ENCODE measurements at regions not wholly inside any gene's neighbourhood (a gene's known extent, or its start where the extent isn't known, plus 50 kb on each side); places are given as distances from the start of the nearest gene placed in this dataset.

DNA sequence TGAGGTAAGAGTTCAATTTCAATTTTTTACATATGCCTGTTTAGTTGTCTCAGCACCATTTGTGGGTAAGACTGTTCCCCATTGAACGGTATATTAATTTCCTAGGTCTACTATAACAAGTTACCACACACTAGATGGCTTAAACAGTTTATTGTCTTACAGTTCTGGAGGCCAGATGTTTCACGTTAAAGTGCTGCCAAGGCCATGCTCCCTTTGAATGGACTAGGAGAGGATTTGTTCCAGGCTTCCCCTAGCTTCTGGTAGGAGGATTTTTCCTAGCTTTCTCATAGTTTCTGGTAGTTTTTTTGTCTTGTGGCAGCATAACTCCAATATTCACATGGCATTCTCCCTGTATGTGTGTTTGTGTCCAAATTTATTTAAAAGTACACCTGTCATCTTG is 149.3 kb upstream of the CYSLTR1 start:
- no peak for ATAC-seq
- ChIA-PET POLR2A (no interaction called here), CTCF (no interaction called here), RAD21 (ENCODE audit: unreplicated experiment) (no interaction called here), SMC1A (ENCODE audit: uncharacterized antibody, unreplicated experiment) (interaction anchor here (1.3 kb wide), 1 partner anchor 18 kb away, joined by 3 read pairs; no protein-coding TSS in a partner anchor)
- no peak for TF ChIP-seq CEBPB (IDR thresholded peaks at IDR 0.05; ENCODE audit: borderline replicate concordance in 1 of 2, low read depth in 2 of 2, low read length in 2 of 2)
- no peak for TF ChIP-seq MEF2B (IDR thresholded peaks at IDR 0.05; ENCODE audit: partially characterized antibody, poor library complexity, severe bottlenecking)
- TF ChIP-seq WRNIP1 (IDR thresholded peaks at IDR 0.05; ENCODE audit: borderline replicate concordance, low read depth, low read length), result no peak
- TF ChIP-seq SMARCA5 (IDR thresholded peaks at IDR 0.05), result no peak
- TF ChIP-seq NFXL1 (IDR thresholded peaks at IDR 0.05; ENCODE audit: borderline replicate concordance), result no peak
- no peak for TF ChIP-seq SMAD5 (IDR thresholded peaks at IDR 0.05; ENCODE audit: low read depth)
- TF ChIP-seq, protein P1, sequence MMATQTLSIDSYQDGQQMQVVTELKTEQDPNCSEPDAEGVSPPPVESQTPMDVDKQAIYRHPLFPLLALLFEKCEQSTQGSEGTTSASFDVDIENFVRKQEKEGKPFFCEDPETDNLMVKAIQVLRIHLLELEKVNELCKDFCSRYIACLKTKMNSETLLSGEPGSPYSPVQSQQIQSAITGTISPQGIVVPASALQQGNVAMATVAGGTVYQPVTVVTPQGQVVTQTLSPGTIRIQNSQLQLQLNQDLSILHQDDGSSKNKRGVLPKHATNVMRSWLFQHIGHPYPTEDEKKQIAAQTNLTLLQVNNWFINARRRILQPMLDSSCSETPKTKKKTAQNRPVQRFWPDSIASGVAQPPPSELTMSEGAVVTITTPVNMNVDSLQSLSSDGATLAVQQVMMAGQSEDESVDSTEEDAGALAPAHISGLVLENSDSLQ (IDR thresholded peaks at IDR 0.05), result no peak
- TF ChIP-seq KAT2A (conservative IDR thresholded peaks at IDR 0.05; ENCODE audit: control insufficient read depth, low read depth, low read length), result no peak
- Histone ChIP-seq H3K36me3 (ENCODE audit: control insufficient read depth in 2 of 2, insufficient read depth in 2 of 2, low read length in 1 of 2) (no peaks in the 10 kb centered on the region), H4K20me1 (ENCODE audit: control insufficient read depth, insufficient read depth) (no peaks in the 10 kb centered on the region), H3K27ac (ENCODE audit: control insufficient read depth, insufficient read depth) (no peak overlapping the region), H3K9me3 (replicated peaks; ENCODE audit: control insufficient read depth, insufficient read depth, low read length) (no peaks in the 10 kb centered on the region), H3K4me2 (ENCODE audit: control insufficient read depth, insufficient read depth) (no peak overlapping the region), H2AFZ (ENCODE audit: control insufficient read depth, low read depth, low read length) (no peak overlapping the region), H3K9ac (ENCODE audit: control insufficient read depth, insufficient read depth, low read length) (no peak overlapping the region), H3K27me3 (replicated peaks in 1 of 2; ENCODE audit: control insufficient read depth in 2 of 2, insufficient read depth in 2 of 2, low read length in 1 of 2) (no peaks in the 10 kb centered on the region), H3K79me2 (ENCODE audit: control insufficient read depth, insufficient read depth, low read length) (no peaks in the 10 kb centered on the region), H3K4me3 (no peak overlapping the region), H3K4me1 (ENCODE audit: control insufficient read depth, insufficient read depth, low read length) (no peaks in the 10 kb centered on the region)
- intact Hi-C loops (cut with micrococcal nuclease; ENCODE audit: unreplicated experiment), result no loop called here
- FAIRE-seq, result no peak
- WGBS (ENCODE audit: insufficient coverage, insufficient replicate concordance, low lambda C conversion rate, missing lambda C conversion rate), result 0% methylated on average over 2 of the region's 2 CpGs
- in situ Hi-C loops (cut with MboI), result no loop called here
- no TSS peak for BruUV-seq (replicated peaks)
- DNase-seq (ENCODE audit: low read depth, low spot score), result no peak

DNA sequence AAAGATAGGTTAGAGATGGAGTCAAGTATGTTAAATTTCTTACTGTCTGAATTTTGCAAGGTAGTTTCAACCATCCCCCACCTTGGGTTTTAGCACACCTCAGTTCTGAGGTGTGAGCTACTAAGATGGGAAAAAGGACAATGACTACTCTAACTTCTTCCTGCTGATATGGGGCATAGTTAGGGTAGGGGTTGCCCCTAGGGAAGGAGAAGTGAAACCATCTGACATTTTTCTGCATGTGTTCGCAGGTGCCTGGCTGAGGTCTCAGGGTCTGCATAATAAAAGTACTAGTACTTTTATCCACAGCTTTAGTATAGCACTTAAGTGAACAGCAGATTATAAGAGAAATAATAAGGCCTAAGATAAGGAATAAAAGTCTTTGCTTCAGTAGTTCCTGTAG is 129.5 kb upstream of the CYSLTR1 start:
- no TSS peak for BruUV-seq (replicated peaks)
- Histone ChIP-seq H3K9me3 (replicated peaks; ENCODE audit: control insufficient read depth, insufficient read depth, low read length) (no peaks in the 10 kb centered on the region), H3K27me3 (replicated peaks in 1 of 2; ENCODE audit: control insufficient read depth in 2 of 2, insufficient read depth in 2 of 2, low read length in 1 of 2) (no peaks in the 10 kb centered on the region), H4K20me1 (ENCODE audit: control insufficient read depth, insufficient read depth) (no peaks in the 10 kb centered on the region), H3K27ac (ENCODE audit: control insufficient read depth, insufficient read depth) (no peak overlapping the region), H3K4me2 (ENCODE audit: control insufficient read depth, insufficient read depth) (no peak overlapping the region), H3K79me2 (ENCODE audit: control insufficient read depth, insufficient read depth, low read length) (no peaks in the 10 kb centered on the region), H3K36me3 (ENCODE audit: control insufficient read depth in 2 of 2, insufficient read depth in 2 of 2, low read length in 1 of 2) (no peaks in the 10 kb centered on the region), H2AFZ (ENCODE audit: control insufficient read depth, low read depth, low read length) (no peak overlapping the region), H3K9ac (ENCODE audit: control insufficient read depth, insufficient read depth, low read length) (no peak overlapping the region), H3K4me1 (ENCODE audit: control insufficient read depth, insufficient read depth, low read length) (no peaks in the 10 kb centered on the region), H3K4me3 (no peak overlapping the region)
- in situ Hi-C loops (cut with MboI), result no loop called here
- ATAC-seq (peak; percentile 66), DNase-seq (ENCODE audit: low read depth, low spot score) (no peak), FAIRE-seq (no peak)
- SMC1A ChIA-PET (ENCODE audit: uncharacterized antibody, unreplicated experiment), result interaction anchor here (1.0 kb wide), 1 partner anchor 83 kb away, joined by 4 read pairs; no protein-coding TSS in a partner anchor
- RAD21 ChIA-PET (ENCODE audit: unreplicated experiment), result no interaction called here
- CTCF ChIA-PET, result no interaction called here
- intact Hi-C loops (cut with micrococcal nuclease; ENCODE audit: unreplicated experiment), result no loop called here
- 0% methylated on average over 1 of the region's 1 CpG for WGBS (ENCODE audit: insufficient coverage, insufficient replicate concordance, low lambda C conversion rate, missing lambda C conversion rate)
- POLR2A ChIA-PET, result no interaction called here
- TF ChIP-seq, protein P2, sequence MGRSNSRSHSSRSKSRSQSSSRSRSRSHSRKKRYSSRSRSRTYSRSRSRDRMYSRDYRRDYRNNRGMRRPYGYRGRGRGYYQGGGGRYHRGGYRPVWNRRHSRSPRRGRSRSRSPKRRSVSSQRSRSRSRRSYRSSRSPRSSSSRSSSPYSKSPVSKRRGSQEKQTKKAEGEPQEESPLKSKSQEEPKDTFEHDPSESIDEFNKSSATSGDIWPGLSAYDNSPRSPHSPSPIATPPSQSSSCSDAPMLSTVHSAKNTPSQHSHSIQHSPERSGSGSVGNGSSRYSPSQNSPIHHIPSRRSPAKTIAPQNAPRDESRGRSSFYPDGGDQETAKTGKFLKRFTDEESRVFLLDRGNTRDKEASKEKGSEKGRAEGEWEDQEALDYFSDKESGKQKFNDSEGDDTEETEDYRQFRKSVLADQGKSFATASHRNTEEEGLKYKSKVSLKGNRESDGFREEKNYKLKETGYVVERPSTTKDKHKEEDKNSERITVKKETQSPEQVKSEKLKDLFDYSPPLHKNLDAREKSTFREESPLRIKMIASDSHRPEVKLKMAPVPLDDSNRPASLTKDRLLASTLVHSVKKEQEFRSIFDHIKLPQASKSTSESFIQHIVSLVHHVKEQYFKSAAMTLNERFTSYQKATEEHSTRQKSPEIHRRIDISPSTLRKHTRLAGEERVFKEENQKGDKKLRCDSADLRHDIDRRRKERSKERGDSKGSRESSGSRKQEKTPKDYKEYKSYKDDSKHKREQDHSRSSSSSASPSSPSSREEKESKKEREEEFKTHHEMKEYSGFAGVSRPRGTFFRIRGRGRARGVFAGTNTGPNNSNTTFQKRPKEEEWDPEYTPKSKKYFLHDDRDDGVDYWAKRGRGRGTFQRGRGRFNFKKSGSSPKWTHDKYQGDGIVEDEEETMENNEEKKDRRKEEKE (IDR thresholded peaks at IDR 0.05), result no peak
- TF ChIP-seq BHLHE40 (IDR thresholded peaks at IDR 0.05; ENCODE audit: borderline replicate concordance in 1 of 2, low read depth in 2 of 2, low read length in 1 of 2), result peak in 1 of 2 experiments; percentile 19; a peak in 1 of 4 replicates
- no peak for TF ChIP-seq FOS (IDR thresholded peaks at IDR 0.05; ENCODE audit: borderline replicate concordance, extremely low read depth, insufficient read length)
- TF ChIP-seq TCF7 (IDR thresholded peaks at IDR 0.05; ENCODE audit: borderline replicate concordance), result no peak
- no peak for TF ChIP-seq DPF2 (IDR thresholded peaks at IDR 0.05)
